HG02981 (cell line): ENCODE measurements at regions not wholly inside any gene's neighbourhood (a gene's known extent, or its start where the extent isn't known, plus 50 kb on each side); places are given as distances from the start of the nearest gene placed in this dataset.

ENCODE experiments used
- ATAC-seq: cut with Tn5 transposase; IDR thresholded peaks from one replicate; pipeline ENCODE4 v1.9.1; 2021; ENCODE audit warnings: mild to moderate bottlenecking, moderate library complexity; ENCODE audit not compliant: unreplicated experiment

- ATAC-seq, result no peak
Observed at GRCh38 chr6:165229216-165229615, 80.2 kb downstream of the C6orf118 start.

GRCh38 chr6:165227644-165228329 lies 81.6 kb downstream of the C6orf118 start:
- no peak for ATAC-seq

- ATAC-seq, result no peak
Observed at GRCh38 chr6:165223736-165224135, 85.7 kb downstream of the C6orf118 start.

GRCh38 chr6:165223101-165223500 lies 86.3 kb downstream of the C6orf118 start:
- no peak for ATAC-seq

GRCh38 chr6:165222315-165223025 lies 86.9 kb downstream of the C6orf118 start:
- ATAC-seq, result no peak

- ATAC-seq, result no peak
Observed at GRCh38 chr6:165220045-165220444, 89.4 kb downstream of the C6orf118 start.

- no peak for ATAC-seq
Observed at GRCh38 chr6:165219629-165220028, 89.8 kb downstream of the C6orf118 start.

GRCh38 chr6:165218829-165219228 lies 90.6 kb downstream of the C6orf118 start:
- ATAC-seq, result no peak

GRCh38 chr6:165206798-165207197 lies 102.6 kb downstream of the C6orf118 start:
- ATAC-seq, result no peak

- ATAC-seq, result no peak
Observed at GRCh38 chr6:165205632-165206031, 103.8 kb downstream of the C6orf118 start.

GRCh38 chr6:165204807-165205545 lies 104.4 kb downstream of the C6orf118 start:
- no peak for ATAC-seq

GRCh38 chr6:165200178-165200577 lies 109.2 kb downstream of the C6orf118 start:
- no peak for ATAC-seq

- ATAC-seq, result no peak
Observed at GRCh38 chr6:165191461-165191860, 117.9 kb downstream of the C6orf118 start.

- ATAC-seq, result no peak
Observed at GRCh38 chr6:165186441-165187205, 122.8 kb downstream of the C6orf118 start.

- no peak for ATAC-seq
Observed at GRCh38 chr6:165186041-165186440, 123.4 kb downstream of the C6orf118 start.

- no peak for ATAC-seq
Observed at GRCh38 chr6:165184192-165184979, 125.0 kb downstream of the C6orf118 start.

GRCh38 chr6:165183496-165184140 lies 125.8 kb downstream of the C6orf118 start:
- ATAC-seq, result no peak

- ATAC-seq, result no peak
Observed at GRCh38 chr6:165183071-165183470, 126.3 kb downstream of the C6orf118 start.

- no peak for ATAC-seq
Observed at GRCh38 chr6:165181951-165182414, 127.4 kb downstream of the C6orf118 start.

GRCh38 chr6:165178056-165178455 lies 131.3 kb downstream of the C6orf118 start:
- ATAC-seq, result no peak
